ENCODE measurements at regions not wholly inside any gene's neighbourhood (a gene's known extent, or its start where the extent isn't known, plus 50 kb on each side); places are given as distances from the start of the nearest gene placed in this dataset.

- in situ Hi-C loops (cut with MboI; ENCODE audit: low sequenced_read_pairs) (no loop called here), dilution Hi-C loops (cut with HindIII; ENCODE audit: low sequenced_read_pairs, unreplicated experiment) (no loop called here), intact Hi-C loops (cut with micrococcal nuclease) (no loop called here)
- no peaks in the 10 kb centered on the region for H3K79me1 ChIP-seq (ENCODE audit: low read depth in 1 of 2, low read length in 2 of 2)
- no peaks in the 10 kb centered on the region for H4K20me1 ChIP-seq (ENCODE audit: insufficient read depth, low read length)
- TF ChIP-seq MAZ (IDR thresholded peaks at IDR 0.05; ENCODE audit: borderline replicate concordance, low read depth, low read length) (no peak), RFX5 (IDR thresholded peaks at IDR 0.05; ENCODE audit: low read depth, low read length) (no peak), CTCF (conservative IDR thresholded peaks at IDR 0.05; ENCODE audit: low read depth, low read length) (no peak), MXI1 (IDR thresholded peaks at IDR 0.05; ENCODE audit: borderline replicate concordance, low read depth, low read length) (no peak), SMC3 (IDR thresholded peaks at IDR 0.05; ENCODE audit: low read depth, low read length) (no peak), RAD21 (IDR thresholded peaks at IDR 0.05; ENCODE audit: low read length) (no peak), BHLHE40 (IDR thresholded peaks at IDR 0.05; ENCODE audit: low read depth, low read length) (no peak), MAFK (IDR thresholded peaks at IDR 0.05; ENCODE audit: low read depth, low read length) (no peak), ELK1 (IDR thresholded peaks at IDR 0.05; ENCODE audit: borderline replicate concordance, low read depth, low read length) (no peak), NFE2L2 (IDR thresholded peaks at IDR 0.05; ENCODE audit: low read depth, low read length) (no peak), RCOR1 (IDR thresholded peaks at IDR 0.05; ENCODE audit: insufficient replicate concordance, low read length) (no peak)
- TF ChIP-seq, protein P1, sequence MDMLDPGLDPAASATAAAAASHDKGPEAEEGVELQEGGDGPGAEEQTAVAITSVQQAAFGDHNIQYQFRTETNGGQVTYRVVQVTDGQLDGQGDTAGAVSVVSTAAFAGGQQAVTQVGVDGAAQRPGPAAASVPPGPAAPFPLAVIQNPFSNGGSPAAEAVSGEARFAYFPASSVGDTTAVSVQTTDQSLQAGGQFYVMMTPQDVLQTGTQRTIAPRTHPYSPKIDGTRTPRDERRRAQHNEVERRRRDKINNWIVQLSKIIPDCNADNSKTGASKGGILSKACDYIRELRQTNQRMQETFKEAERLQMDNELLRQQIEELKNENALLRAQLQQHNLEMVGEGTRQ (IDR thresholded peaks at IDR 0.05; ENCODE audit: low read depth, low read length) = no peak
- ATAC-seq (ENCODE audit: low read depth) = no peak
- no peak overlapping the region for H3K4ac ChIP-seq (ENCODE audit: low read depth, low read length)
- POLR2A ChIA-PET (ENCODE audit: unreplicated experiment) = no interaction called here
- H4K8ac ChIP-seq (ENCODE audit: low read depth in 2 of 2, low read length in 2 of 2) = no peak overlapping the region
- H3K9me3 ChIP-seq (ENCODE audit: control insufficient read depth, insufficient read depth, low read length) = peaks cover 2% of the 10 kb centered on the region
- no peak overlapping the region for H3K9ac ChIP-seq (ENCODE audit: low read depth, low read length)
- H3K56ac ChIP-seq (ENCODE audit: extremely low read depth, insufficient read depth, low read length) = no peak overlapping the region
- BruUV-seq (replicated peaks) = no TSS peak
- no peak overlapping the region for H3K27ac ChIP-seq (ENCODE audit: insufficient read depth, low read length)
- no peak overlapping the region for H2AFZ ChIP-seq (replicated peaks; ENCODE audit: low read length, poor library complexity)
- no peak overlapping the region for H3K14ac ChIP-seq (replicated peaks; ENCODE audit: low read depth, low read length)
- H3K4me3 ChIP-seq (ENCODE audit: insufficient read depth, low read depth, low read length) = no peak overlapping the region
- H4K5ac ChIP-seq (ENCODE audit: low read depth, low read length) = no peak overlapping the region
- no peaks in the 10 kb centered on the region for H3K36me3 ChIP-seq (ENCODE audit: control insufficient read depth, insufficient read depth, low read length)
- no peak overlapping the region for H2AK9ac ChIP-seq (replicated peaks; ENCODE audit: low read depth, low read length, poor library complexity)
- no peak overlapping the region; the same call in 2 of the 3 replicates for H2BK15ac ChIP-seq (ENCODE audit: low read depth, low read length)
- H2AK5ac ChIP-seq (ENCODE audit: low read depth, low read length) = no peak overlapping the region
- H2BK20ac ChIP-seq (ENCODE audit: low read depth, low read length) = no peak overlapping the region
- no peak overlapping the region; the same call in 1 of the 2 replicates for H3K18ac ChIP-seq (ENCODE audit: low read depth, low read length)
- 83% methylated on average over 1 of the region's 4 CpGs; no CpG with 5 or more reads in 1 of the 2 experiments for WGBS, 2 experiments (ENCODE audit: extremely low coverage in 2 of 2, insufficient read length in 1 of 2)
- peaks cover 5% of the 10 kb centered on the region; the same call in 1 of the 2 replicates for H3K9me1 ChIP-seq (ENCODE audit: insufficient read depth, low read length)
- DNase-seq = no peak
- no peaks in the 10 kb centered on the region for H3K27me3 ChIP-seq (ENCODE audit: control insufficient read depth, insufficient read depth, low read length)
- H4K91ac ChIP-seq (ENCODE audit: insufficient read depth, low read depth, low read length) = no peak overlapping the region
- CTCF ChIA-PET = interaction anchor here (1.5 kb wide), 1 partner anchor 40 kb away, joined by 3 read pairs; no protein-coding TSS in a partner anchor
- H3K23ac ChIP-seq (ENCODE audit: low read depth, low read length) = no peak overlapping the region
- no peak overlapping the region for H2BK120ac ChIP-seq (ENCODE audit: low read depth, low read length)
- H3K4me2 ChIP-seq (ENCODE audit: low read depth, low read length) = no peak overlapping the region
- no peak overlapping the region for H2BK5ac ChIP-seq (ENCODE audit: low read depth, low read length, poor library complexity, severe bottlenecking)
- H3K4me1 ChIP-seq (ENCODE audit: control insufficient read depth, insufficient read depth, low read length) = peaks cover 9% of the 10 kb centered on the region
These were observed 156.5 kb upstream of the EEA1 start for GRCh38 chr12:93085383-93086287.

Data from IMR-90 (cell line).